HFF-Myc (cell line): ENCODE measurements at regions not wholly inside any gene's neighbourhood (a gene's known extent, or its start where the extent isn't known, plus 50 kb on each side); places are given as distances from the start of the nearest gene placed in this dataset.
"Not testable (repeated sequence)": the region's sequence is repeated elsewhere in the genome, so short reads cannot be mapped to it uniquely, and the experiment has no call there.

ENCODE experiments used
- DNase-seq: peaks from one replicate; pipeline ENCODE4 v3.0.0-alpha.2; 2011; ENCODE audit warnings: low read depth; ENCODE audit errors: extremely low read depth
- H3K4me3 ChIP-seq: replicated peaks from 2 replicates; pipeline ENCODE4 v1.5.1; 2011; ENCODE audit warnings: low read depth, mild to moderate bottlenecking, control low read depth, low read length
- TF ChIP-seq, protein P1 (sequence below): IDR thresholded peaks from 2 replicates; pipeline ENCODE4 v1.5.1; 2012; ENCODE audit warnings: mild to moderate bottlenecking, low read depth, low read length, control low read depth; ENCODE audit errors: missing control alignments

DNA sequence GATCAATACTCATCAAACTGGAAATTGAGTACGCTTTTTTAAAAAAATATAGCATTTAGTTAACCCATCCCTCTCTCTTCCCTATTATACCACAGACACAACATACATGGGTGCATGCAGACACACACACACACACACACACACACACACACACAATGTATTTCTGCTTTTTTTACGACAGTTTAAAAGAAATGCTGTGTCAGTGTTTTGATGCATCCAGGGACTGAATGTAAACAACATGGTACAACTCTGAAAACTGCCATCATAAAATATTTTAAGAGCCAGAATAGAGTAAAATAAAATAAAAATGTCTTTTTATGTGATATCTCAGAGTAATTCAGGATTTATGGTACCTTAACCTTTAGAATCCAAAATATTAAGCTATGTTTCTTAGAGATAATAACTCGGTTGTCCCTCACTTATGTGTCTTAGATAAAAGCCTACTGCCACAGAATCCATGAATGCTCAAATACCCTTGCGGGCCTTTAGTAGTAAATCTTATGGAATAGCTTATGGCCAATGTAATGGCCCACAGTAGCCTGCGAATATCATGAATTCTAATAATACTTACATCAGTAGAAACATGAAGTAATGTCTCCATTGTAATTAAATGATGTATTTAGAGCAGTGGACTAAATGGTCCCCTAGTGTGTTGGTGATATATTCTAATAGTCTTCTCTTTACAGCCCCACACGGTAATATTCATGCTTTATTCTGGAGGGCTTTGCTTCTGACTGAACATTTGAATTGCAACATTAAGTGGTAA, 251.6 kb upstream of the FIGN start:
- TF ChIP-seq, protein P1, sequence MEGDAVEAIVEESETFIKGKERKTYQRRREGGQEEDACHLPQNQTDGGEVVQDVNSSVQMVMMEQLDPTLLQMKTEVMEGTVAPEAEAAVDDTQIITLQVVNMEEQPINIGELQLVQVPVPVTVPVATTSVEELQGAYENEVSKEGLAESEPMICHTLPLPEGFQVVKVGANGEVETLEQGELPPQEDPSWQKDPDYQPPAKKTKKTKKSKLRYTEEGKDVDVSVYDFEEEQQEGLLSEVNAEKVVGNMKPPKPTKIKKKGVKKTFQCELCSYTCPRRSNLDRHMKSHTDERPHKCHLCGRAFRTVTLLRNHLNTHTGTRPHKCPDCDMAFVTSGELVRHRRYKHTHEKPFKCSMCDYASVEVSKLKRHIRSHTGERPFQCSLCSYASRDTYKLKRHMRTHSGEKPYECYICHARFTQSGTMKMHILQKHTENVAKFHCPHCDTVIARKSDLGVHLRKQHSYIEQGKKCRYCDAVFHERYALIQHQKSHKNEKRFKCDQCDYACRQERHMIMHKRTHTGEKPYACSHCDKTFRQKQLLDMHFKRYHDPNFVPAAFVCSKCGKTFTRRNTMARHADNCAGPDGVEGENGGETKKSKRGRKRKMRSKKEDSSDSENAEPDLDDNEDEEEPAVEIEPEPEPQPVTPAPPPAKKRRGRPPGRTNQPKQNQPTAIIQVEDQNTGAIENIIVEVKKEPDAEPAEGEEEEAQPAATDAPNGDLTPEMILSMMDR, result no peak
- H3K4me3 ChIP-seq, result no peak overlapping the region
- no peak for DNase-seq

DNA sequence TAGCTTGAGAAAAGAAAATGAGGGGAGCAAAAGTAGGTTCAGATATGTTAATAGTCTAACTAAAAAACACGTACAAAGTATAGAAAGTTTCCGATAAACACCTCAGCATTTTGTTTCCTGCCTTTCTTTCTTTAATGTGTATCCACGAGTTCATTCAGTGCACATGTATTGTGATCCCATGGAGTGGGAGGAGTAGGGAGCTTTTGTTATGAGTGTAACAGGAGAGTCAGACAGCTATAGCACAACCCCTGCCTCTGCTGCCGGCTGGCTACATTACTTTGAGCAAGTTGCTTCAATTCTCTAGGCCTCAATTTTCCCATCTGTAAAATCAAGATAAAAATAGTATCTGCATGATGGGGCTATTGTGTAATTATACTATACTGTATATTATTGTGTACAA, 249.2 kb upstream of the FIGN start:
- no peak overlapping the region for H3K4me3 ChIP-seq
- TF ChIP-seq, protein P1, result no peak
- DNase-seq, result no peak

DNA sequence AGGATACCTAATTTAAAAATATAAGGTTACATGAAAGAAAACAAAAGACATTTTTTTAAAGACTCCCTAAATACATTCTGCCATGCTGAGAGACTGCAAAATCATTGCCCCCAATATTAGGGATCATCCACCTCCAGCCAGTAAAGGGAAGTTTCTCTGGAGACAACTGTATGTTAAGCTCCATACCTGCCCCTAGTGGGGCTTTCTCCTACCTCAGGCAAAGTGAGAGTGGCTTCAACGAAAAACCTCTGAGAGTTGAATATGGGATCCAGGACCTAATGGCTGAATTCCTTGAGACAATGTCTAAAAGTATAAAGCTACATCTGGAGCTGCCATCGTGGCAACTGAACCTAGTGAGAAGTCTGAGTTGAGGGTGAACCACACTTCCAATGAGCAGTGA, 248.1 kb upstream of the FIGN start:
- no peak overlapping the region for H3K4me3 ChIP-seq
- TF ChIP-seq, protein P1, result no peak
- DNase-seq, result no peak

- no peak overlapping the region for H3K4me3 ChIP-seq
- DNase-seq, result no peak
- TF ChIP-seq, protein P1, result no peak
Observed at GRCh38 chr2:163982938-163983337, 247.1 kb upstream of the FIGN start.

GRCh38 chr2:163974766-163975165, 239.0 kb upstream of the FIGN start:
- DNase-seq, result no peak
- H3K4me3 ChIP-seq, result no peak overlapping the region
- TF ChIP-seq, protein P1, result no peak

GRCh38 chr2:163970058-163970813, 234.4 kb upstream of the FIGN start:
- no peak for DNase-seq
- H3K4me3 ChIP-seq, result no peak overlapping the region
- TF ChIP-seq, protein P1, result no peak

- not testable (repeated sequence) for H3K4me3 ChIP-seq, DNase-seq
Observed at GRCh38 chr2:163964278-163964677, 228.5 kb upstream of the FIGN start.
